ENCODE measurements at regions not wholly inside any gene's neighbourhood (a gene's known extent, or its start where the extent isn't known, plus 50 kb on each side); places are given as distances from the start of the nearest gene placed in this dataset.

GRCh38 chr3:34235096-34235495, 436.7 kb downstream of the PDCD6IP start:
- no peak for FAIRE-seq
- DNase-seq (ENCODE audit: low spot score) = no peak

GRCh38 chr3:34237946-34238345, 439.5 kb downstream of the PDCD6IP start:
- FAIRE-seq (no peak), DNase-seq (ENCODE audit: low spot score) (no peak)

- DNase-seq (ENCODE audit: low spot score) = no peak
- FAIRE-seq = no peak
Observed at GRCh38 chr3:34238407-34238806, 440.0 kb downstream of the PDCD6IP start.

GRCh38 chr3:34239287-34239686, 440.9 kb downstream of the PDCD6IP start:
- FAIRE-seq (no peak), DNase-seq (ENCODE audit: low spot score) (no peak)

GRCh38 chr3:34239875-34240274, 441.4 kb downstream of the PDCD6IP start:
- FAIRE-seq = no peak
- DNase-seq (ENCODE audit: low spot score) = no peak

- FAIRE-seq = no peak
- no peak for DNase-seq (ENCODE audit: low spot score)
Observed at GRCh38 chr3:34247401-34247800, 449.0 kb downstream of the PDCD6IP start.

- DNase-seq (ENCODE audit: low spot score) (no peak), FAIRE-seq (no peak)
Observed at GRCh38 chr3:34248352-34248751, 449.9 kb downstream of the PDCD6IP start.

- no peak for FAIRE-seq
- DNase-seq (ENCODE audit: low spot score) = no peak
Observed at GRCh38 chr3:34254285-34254684, 455.9 kb downstream of the PDCD6IP start.

- FAIRE-seq (no peak), DNase-seq (ENCODE audit: low spot score) (no peak)
Observed at GRCh38 chr3:34256021-34256420, 457.6 kb downstream of the PDCD6IP start.

- FAIRE-seq = no peak
Observed at GRCh38 chr3:34256791-34257190, 458.4 kb downstream of the PDCD6IP start.

GRCh38 chr3:34258271-34258998, 460.0 kb downstream of the PDCD6IP start:
- no peak for DNase-seq (ENCODE audit: low spot score)
- no peak for FAIRE-seq

More at GRCh38 chr3:34256791-34257190, 458.4 kb downstream of the PDCD6IP start:
- no peak for DNase-seq (ENCODE audit: low spot score)

- FAIRE-seq (no peak), DNase-seq (ENCODE audit: low spot score) (peak; percentile 45)
Observed at GRCh38 chr3:34260271-34261000, 462.0 kb downstream of the PDCD6IP start.

- no peak for FAIRE-seq
- DNase-seq (ENCODE audit: low spot score) = no peak
Observed at GRCh38 chr3:34261001-34261385, 462.6 kb downstream of the PDCD6IP start.

- DNase-seq (ENCODE audit: low spot score) (no peak), FAIRE-seq (no peak)
Observed at GRCh38 chr3:34263101-34263621, 464.7 kb downstream of the PDCD6IP start.

- FAIRE-seq = no peak
- no peak for DNase-seq (ENCODE audit: low spot score)
Observed at GRCh38 chr3:34264337-34265041, 466.1 kb downstream of the PDCD6IP start.

GRCh38 chr3:34267088-34267487, 468.7 kb downstream of the PDCD6IP start:
- DNase-seq (ENCODE audit: low spot score) = no peak
- FAIRE-seq = no peak

GRCh38 chr3:34268032-34268709, 469.7 kb downstream of the PDCD6IP start:
- FAIRE-seq (no peak), DNase-seq (ENCODE audit: low spot score) (no peak)

GRCh38 chr3:34275811-34276210, 477.4 kb downstream of the PDCD6IP start:
- DNase-seq (ENCODE audit: low spot score) (no peak), FAIRE-seq (no peak)

- FAIRE-seq (no peak), DNase-seq (ENCODE audit: low spot score) (no peak)
Observed at GRCh38 chr3:34276342-34276741, 477.9 kb downstream of the PDCD6IP start.

GRCh38 chr3:34277110-34277509, 478.7 kb downstream of the PDCD6IP start:
- FAIRE-seq = no peak

GRCh38 chr3:34279901-34280300, 481.5 kb downstream of the PDCD6IP start:
- no peak for DNase-seq (ENCODE audit: low spot score)
- FAIRE-seq = no peak

More at GRCh38 chr3:34277110-34277509, 478.7 kb downstream of the PDCD6IP start:
- DNase-seq (ENCODE audit: low spot score) = no peak

Measured in urothelium cell line (cell line).